H1 (cell line): ENCODE measurements at regions not wholly inside any gene's neighbourhood (a gene's known extent, or its start where the extent isn't known, plus 50 kb on each side); places are given as distances from the start of the nearest gene placed in this dataset.

Experiments
- CTCF ChIA-PET: fragments of 300-600 bp; sonication (Branson Sonifier 250); formaldehyde crosslinking; loops from one replicate; lab custom pipeline; 2021; ENCODE audit not compliant: partially characterized antibody; lab: Charles Lee
- POLR2A ChIA-PET: fragments of 300-600 bp; sonication (Branson Sonifier 250); formaldehyde crosslinking; loops from one replicate; lab custom pipeline; 2021; ENCODE audit warnings: inconsistent platforms; ENCODE audit not compliant: partially characterized antibody; lab: Charles Lee
- DNase-seq, 2 experiments: peaks; one replicate each; pipeline versions ENCODE4 v3.0.0 to v3.0.0-alpha.2; 2010 to 2022; ENCODE audit warnings: low spot score in 2 of 2, low read depth in 1 of 2, mixed read lengths in 1 of 2
- FAIRE-seq: peaks from 2 replicates; lab custom pipeline; 2011; peaks lifted over from hg19 to GRCh38; lab: Jason Lieb, UNC
- H2AFZ ChIP-seq: 2 replicates; pipeline ENCODE4 v1.8.1; 2012; ENCODE audit warnings: low read length, inconsistent platforms
- H2AK5ac ChIP-seq: 2 replicates; pipeline ENCODE4 v1.6.1; 2013; ENCODE audit warnings: low read depth, low read length
- H2BK120ac ChIP-seq: replicated peaks from 2 replicates; pipeline ENCODE3; 2013; ENCODE audit warnings: low read depth, low read length, inconsistent platforms
- H2BK12ac ChIP-seq: 2 replicates; pipeline ENCODE4 v1.6.1; 2013; ENCODE audit warnings: low read depth, low read length
- H2BK15ac ChIP-seq: 2 replicates; pipeline ENCODE4 v1.6.1; 2013; ENCODE audit warnings: low read length
- H2BK20ac ChIP-seq: 2 replicates; pipeline ENCODE4 v1.6.1; 2013; ENCODE audit warnings: low read length
- H2BK5ac ChIP-seq: 2 replicates; pipeline ENCODE4 v1.6.1; 2013; ENCODE audit warnings: low read depth, low read length
- H3K14ac ChIP-seq: 2 replicates; pipeline ENCODE4 v1.6.1; 2013; ENCODE audit warnings: inconsistent platforms; ENCODE audit not compliant: insufficient read length
- H3K18ac ChIP-seq: 2 replicates; pipeline ENCODE4 v1.6.1; 2013; ENCODE audit warnings: low read length; ENCODE audit errors: extremely low read depth
- H3K23ac ChIP-seq: 2 replicates; pipeline ENCODE4 v1.6.1; 2013; ENCODE audit warnings: inconsistent platforms; ENCODE audit not compliant: insufficient read length
- H3K23me2 ChIP-seq: 2 replicates; pipeline ENCODE4 v1.6.1; 2013; ENCODE audit warnings: low read depth, low read length
- H3K27ac ChIP-seq: 2 replicates; pipeline ENCODE4 v1.6.1; 2011; ENCODE audit warnings: low read depth, low read length, inconsistent platforms
- H3K27me3 ChIP-seq, 4 experiments: replicated peaks in 1 of 4; 1 replicate in 1 of 4; 2 replicates in 3 of 4; pipeline versions ENCODE4 v1.6.1 to v1.8.1; 2011 to 2013; ENCODE audit warnings: low read length in 3 of 4, mild to moderate bottlenecking in 3 of 4, inconsistent platforms in 2 of 4, mixed read lengths in 2 of 4, moderate library complexity in 1 of 4; ENCODE audit not compliant: control insufficient read depth in 3 of 4, insufficient read depth in 3 of 4; ENCODE audit errors: extremely low read depth in 1 of 4
- H3K36me3 ChIP-seq, 4 experiments: 2 replicates each; pipeline versions ENCODE4 v1.6.1 to v1.8.1; 2011 to 2013; ENCODE audit warnings: mild to moderate bottlenecking in 4 of 4, low read length in 3 of 4, moderate library complexity in 2 of 4, control low read depth in 1 of 4, inconsistent platforms in 1 of 4; ENCODE audit not compliant: insufficient read depth in 4 of 4, control insufficient read depth in 2 of 4
- H3K4ac ChIP-seq: replicated peaks from 2 replicates; pipeline ENCODE3; 2013; ENCODE audit warnings: low read length, low read depth, mixed read lengths, inconsistent platforms; ENCODE audit not compliant: insufficient read length
- H3K4me1 ChIP-seq, 4 experiments: replicated peaks in 1 of 4; 1 replicate in 1 of 4; 2 replicates in 3 of 4; pipeline versions ENCODE4 v1.6.1 to v1.8.1; 2011 to 2013; ENCODE audit warnings: low read length in 3 of 4, inconsistent platforms in 2 of 4, mixed read lengths in 1 of 4; ENCODE audit not compliant: insufficient read depth in 4 of 4, control insufficient read depth in 3 of 4
- H3K4me2 ChIP-seq, 2 experiments: 2 replicates each; pipeline versions ENCODE4 v1.6.1 to v1.8.1; 2011 to 2013; ENCODE audit warnings: low read depth in 2 of 2, low read length in 2 of 2, control low read depth in 1 of 2, inconsistent platforms in 1 of 2, mild to moderate bottlenecking in 1 of 2; ENCODE audit not compliant: insufficient read depth in 1 of 2
- H3K4me3 ChIP-seq, 4 experiments: fragments of 200-600, 300-600 bp in 1 of 4; sonication (generic), shearing (Covaris generic), sonication (Bioruptor Twin) in 1 of 4; 2 replicates each; pipeline versions ENCODE4 v1.5.1 to v1.8.1; 2011 to 2016; ENCODE audit warnings: low read length in 4 of 4, low read depth in 3 of 4, control low read depth in 2 of 4, inconsistent platforms in 2 of 4, mild to moderate bottlenecking in 2 of 4, mixed read lengths in 1 of 4, moderate library complexity in 1 of 4; ENCODE audit not compliant: insufficient read depth in 2 of 4; ENCODE audit errors: extremely low read depth in 1 of 4
- H3K56ac ChIP-seq: replicated peaks from 2 replicates; pipeline ENCODE3; 2013; ENCODE audit warnings: low read depth, mild to moderate bottlenecking, mixed read lengths, low read length, inconsistent platforms; ENCODE audit not compliant: insufficient read length
- H3K79me1 ChIP-seq: 2 replicates; pipeline ENCODE4 v1.6.1; 2013; ENCODE audit warnings: low read depth, low read length, control low read depth
- H3K79me2 ChIP-seq, 2 experiments: 2 replicates each; pipeline versions ENCODE4 v1.6.1 to v1.8.1; 2012 to 2013; ENCODE audit warnings: low read length in 2 of 2, mild to moderate bottlenecking in 2 of 2, inconsistent platforms in 1 of 2; ENCODE audit not compliant: insufficient read depth in 2 of 2, control insufficient read depth in 1 of 2
- H3K9ac ChIP-seq, 4 experiments: replicated peaks in 1 of 4; 1 replicate in 1 of 4; 2 replicates in 3 of 4; pipeline versions ENCODE4 v1.6.1 to v1.8.1; 2011 to 2013; ENCODE audit warnings: low read depth in 3 of 4, low read length in 3 of 4, control low read depth in 2 of 4, mild to moderate bottlenecking in 2 of 4, moderate library complexity in 2 of 4, inconsistent platforms in 1 of 4; ENCODE audit errors: extremely low read depth in 1 of 4
- H3K9me3 ChIP-seq, 2 experiments: 2 replicates each; pipeline versions ENCODE4 v1.6.1 to v1.8.1; 2012 to 2013; ENCODE audit warnings: mild to moderate bottlenecking in 2 of 2, moderate library complexity in 2 of 2, control low read depth in 1 of 2, inconsistent platforms in 1 of 2, low read depth in 1 of 2, low read length in 1 of 2, mixed read lengths in 1 of 2; ENCODE audit not compliant: insufficient read depth in 2 of 2
- H4K20me1 ChIP-seq, 2 experiments: replicated peaks in 1 of 2; 2 replicates each; pipeline versions ENCODE3 to v1.8.1; 2011 to 2013; ENCODE audit warnings: inconsistent platforms in 2 of 2, low read length in 2 of 2, mild to moderate bottlenecking in 1 of 2; ENCODE audit not compliant: insufficient read depth in 2 of 2, control insufficient read depth in 1 of 2
- H4K5ac ChIP-seq: 2 replicates; pipeline ENCODE4 v1.6.1; 2013; ENCODE audit warnings: low read length, low read depth, mixed read lengths, inconsistent platforms; ENCODE audit not compliant: insufficient read length
- H4K8ac ChIP-seq: 2 replicates; pipeline ENCODE4 v1.8.0; 2013; ENCODE audit warnings: mild to moderate bottlenecking, moderate library complexity, low read length, inconsistent platforms; ENCODE audit not compliant: insufficient read depth; ENCODE audit errors: extremely low read depth
- H4K91ac ChIP-seq: replicated peaks from 2 replicates; pipeline ENCODE3; 2013; ENCODE audit warnings: low read length, mixed read lengths, inconsistent platforms; ENCODE audit not compliant: insufficient read length
- BRCA1 ChIP-seq: IDR thresholded peaks from 2 replicates; pipeline ENCODE4 v1.6.1; 2012; ENCODE audit warnings: low read depth, low read length, improper control_type of control experiment
- GABPA ChIP-seq: IDR thresholded peaks from 2 replicates; pipeline ENCODE4 v1.6.1; 2011; ENCODE audit warnings: mild to moderate bottlenecking, low read length, moderate library complexity, borderline replicate concordance; ENCODE audit not compliant: insufficient read depth
- NRF1 ChIP-seq: IDR thresholded peaks from 2 replicates; pipeline ENCODE4 v1.6.1; 2011; ENCODE audit warnings: mild to moderate bottlenecking, low read depth, low read length, improper control_type of control experiment
- RXRA ChIP-seq: IDR thresholded peaks from 2 replicates; pipeline ENCODE4 v1.6.1; 2011; ENCODE audit warnings: low read depth, mild to moderate bottlenecking, low read length, moderate library complexity; ENCODE audit not compliant: insufficient read depth
- SAP30 ChIP-seq: fragments of 300-600 bp; sonication (generic); IDR thresholded peaks from 2 replicates; pipeline ENCODE4 v1.7.1; 2012; ENCODE audit warnings: low read length, moderate library complexity, mild to moderate bottlenecking, inconsistent platforms; ENCODE audit not compliant: insufficient read depth, insufficient replicate concordance
- SRF ChIP-seq: IDR thresholded peaks from 2 replicates; pipeline ENCODE4 v1.6.1; 2011; ENCODE audit warnings: mild to moderate bottlenecking, low read depth, low read length, moderate library complexity
- TAF7 ChIP-seq: optimal IDR thresholded peaks from 2 replicates; pipeline ENCODE3; 2011; ENCODE audit warnings: low read depth, mild to moderate bottlenecking, inconsistent platforms, low read length, moderate library complexity, borderline replicate concordance
- WGBS, 2 experiments: shearing (Covaris generic) in 1 of 2; methylation state at CpG; one replicate each; pipeline versions ENCODE4 v1.1.6 to v1.1.7; 2013 to 2015; ENCODE audit warnings: low lambda C conversion rate in 2 of 2, mixed read lengths in 2 of 2, inconsistent platforms in 1 of 2, low coverage in 1 of 2, missing lambda C conversion rate in 1 of 2; ENCODE audit not compliant: insufficient replicate concordance in 2 of 2, insufficient coverage in 1 of 2, insufficient read length in 1 of 2; ENCODE audit errors: extremely low coverage in 1 of 2, missing lambda C conversion rate in 1 of 2; 5-methylcytosine and 5-hydroxymethylcytosine counted together
- TF ChIP-seq, protein P1 (sequence below): IDR thresholded peaks from 2 replicates; pipeline ENCODE4 v1.6.1; 2012; ENCODE audit warnings: inconsistent platforms
- TF ChIP-seq, protein P2 (sequence below): IDR thresholded peaks from 2 replicates; pipeline ENCODE4 v1.6.1; 2012; ENCODE audit warnings: inconsistent platforms
- TF ChIP-seq, protein P3 (sequence below): IDR thresholded peaks from 2 replicates; pipeline ENCODE4 v1.6.1; 2012; ENCODE audit warnings: low read length, inconsistent platforms

DNA sequence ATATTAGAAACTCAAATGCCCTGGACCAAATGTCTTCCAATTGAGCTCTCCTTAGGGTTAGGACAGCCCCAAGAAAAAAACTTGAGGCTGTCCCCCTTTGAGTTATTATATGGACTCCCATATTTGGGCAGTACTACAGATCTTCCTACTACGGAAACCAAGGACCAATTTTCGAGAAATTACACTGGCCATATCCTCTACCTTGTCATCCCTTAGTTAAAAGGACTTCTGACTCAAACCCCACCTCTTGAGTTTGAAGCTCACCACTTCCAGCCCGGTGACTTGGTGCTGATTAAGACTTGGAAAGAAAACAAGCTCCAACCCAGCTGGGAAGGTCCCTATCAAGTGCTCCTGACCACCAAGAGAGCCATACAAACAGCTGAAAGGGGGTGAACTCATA is 497.0 kb upstream of the GRAMD2B start:
- no peaks in the 10 kb centered on the region for H4K20me1 ChIP-seq
- WGBS, 2 experiments = 100% methylated on average over 3 of the region's 3 CpGs; no CpG with 5 or more reads in 1 of the 2 experiments
- no peak overlapping the region for H3K4me2 ChIP-seq
- no peak overlapping the region for H2BK5ac ChIP-seq
- no peak overlapping the region for H2BK15ac ChIP-seq
- H3K36me3 ChIP-seq = peaks cover 0 to 3% (median 0%) of the 10 kb centered on the region in 4 experiments; a peak in 1 of 8 replicates
- H2AFZ ChIP-seq = no peak overlapping the region
- ChIA-PET CTCF (interaction anchor here (0.7 kb wide), 1 partner anchor 94 kb away, joined by 3 read pairs; no protein-coding TSS in a partner anchor), POLR2A (interaction anchor here (0.6 kb wide), 1 partner anchor 1616 kb away, joined by 3 read pairs; no protein-coding TSS in a partner anchor)
- H2AK5ac ChIP-seq = no peak overlapping the region
- H3K4me3 ChIP-seq = no peak overlapping the region
- H3K23ac ChIP-seq = no peak overlapping the region
- no peak overlapping the region for H2BK120ac ChIP-seq
- H3K79me2 ChIP-seq = no peaks in the 10 kb centered on the region
- H3K9me3 ChIP-seq = peaks cover 10 to 16% of the 10 kb centered on the region in 2 experiments
- no peak overlapping the region for H2BK12ac ChIP-seq
- no peak overlapping the region for H4K91ac ChIP-seq
- no peak overlapping the region for H3K56ac ChIP-seq
- no peak overlapping the region for H3K14ac ChIP-seq
- no peak overlapping the region for H3K18ac ChIP-seq
- H3K27me3 ChIP-seq = no peaks in the 10 kb centered on the region
- FAIRE-seq (no peak), DNase-seq (no peak)
- H3K4ac ChIP-seq = no peak overlapping the region
- no peak overlapping the region for H4K5ac ChIP-seq
- no peaks in the 10 kb centered on the region for H3K23me2 ChIP-seq
- no peak overlapping the region for H3K27ac ChIP-seq
- H4K8ac ChIP-seq = no peak overlapping the region
- no peak overlapping the region for H2BK20ac ChIP-seq
- H3K79me1 ChIP-seq = no peaks in the 10 kb centered on the region
- no peak overlapping the region for H3K9ac ChIP-seq
- H3K4me1 ChIP-seq = no peaks in the 10 kb centered on the region
- TF ChIP-seq, protein P1, sequence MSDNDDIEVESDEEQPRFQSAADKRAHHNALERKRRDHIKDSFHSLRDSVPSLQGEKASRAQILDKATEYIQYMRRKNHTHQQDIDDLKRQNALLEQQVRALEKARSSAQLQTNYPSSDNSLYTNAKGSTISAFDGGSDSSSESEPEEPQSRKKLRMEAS = no peak
- TF ChIP-seq SAP30 = no peak
- no peak for TF ChIP-seq NRF1
- no peak for TF ChIP-seq TAF7
- TF ChIP-seq BRCA1 = no peak
- no peak for TF ChIP-seq SRF
- TF ChIP-seq, protein P2, sequence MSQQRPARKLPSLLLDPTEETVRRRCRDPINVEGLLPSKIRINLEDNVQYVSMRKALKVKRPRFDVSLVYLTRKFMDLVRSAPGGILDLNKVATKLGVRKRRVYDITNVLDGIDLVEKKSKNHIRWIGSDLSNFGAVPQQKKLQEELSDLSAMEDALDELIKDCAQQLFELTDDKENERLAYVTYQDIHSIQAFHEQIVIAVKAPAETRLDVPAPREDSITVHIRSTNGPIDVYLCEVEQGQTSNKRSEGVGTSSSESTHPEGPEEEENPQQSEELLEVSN = no peak
- TF ChIP-seq, protein P3, sequence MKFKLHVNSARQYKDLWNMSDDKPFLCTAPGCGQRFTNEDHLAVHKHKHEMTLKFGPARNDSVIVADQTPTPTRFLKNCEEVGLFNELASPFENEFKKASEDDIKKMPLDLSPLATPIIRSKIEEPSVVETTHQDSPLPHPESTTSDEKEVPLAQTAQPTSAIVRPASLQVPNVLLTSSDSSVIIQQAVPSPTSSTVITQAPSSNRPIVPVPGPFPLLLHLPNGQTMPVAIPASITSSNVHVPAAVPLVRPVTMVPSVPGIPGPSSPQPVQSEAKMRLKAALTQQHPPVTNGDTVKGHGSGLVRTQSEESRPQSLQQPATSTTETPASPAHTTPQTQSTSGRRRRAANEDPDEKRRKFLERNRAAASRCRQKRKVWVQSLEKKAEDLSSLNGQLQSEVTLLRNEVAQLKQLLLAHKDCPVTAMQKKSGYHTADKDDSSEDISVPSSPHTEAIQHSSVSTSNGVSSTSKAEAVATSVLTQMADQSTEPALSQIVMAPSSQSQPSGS = no peak
- no peak for TF ChIP-seq RXRA
- TF ChIP-seq GABPA = no peak
